ENCODE measurements at regions not wholly inside any gene's neighbourhood (a gene's known extent, or its start where the extent isn't known, plus 50 kb on each side); places are given as distances from the start of the nearest gene placed in this dataset.

- no peak for TF ChIP-seq CTCF (IDR thresholded peaks at IDR 0.05)
- no peak for TF ChIP-seq POLR2A (IDR thresholded peaks at IDR 0.05)
- Histone ChIP-seq H3K4me1 (no peaks in the 10 kb centered on the region), H3K4me3 (no peak overlapping the region), H3K27me3 (no peaks in the 10 kb centered on the region), H3K9me3 (no peaks in the 10 kb centered on the region), H3K27ac (no peak overlapping the region), H3K36me3 (no peaks in the 10 kb centered on the region)
- no peak for DNase-seq
Observed at GRCh38 chr6:112501705-112502104, 154.6 kb downstream of the RFPL4B start.

- Histone ChIP-seq H3K27me3 (no peaks in the 10 kb centered on the region), H3K36me3 (no peaks in the 10 kb centered on the region), H3K4me3 (no peak overlapping the region), H3K9me3 (no peaks in the 10 kb centered on the region), H3K27ac (no peak overlapping the region), H3K4me1 (no peaks in the 10 kb centered on the region)
- DNase-seq = no peak
- TF ChIP-seq POLR2A (IDR thresholded peaks at IDR 0.05) (no peak), CTCF (IDR thresholded peaks at IDR 0.05) (no peak)
Observed at GRCh38 chr6:112502351-112503090, 155.4 kb downstream of the RFPL4B start.

DNA sequence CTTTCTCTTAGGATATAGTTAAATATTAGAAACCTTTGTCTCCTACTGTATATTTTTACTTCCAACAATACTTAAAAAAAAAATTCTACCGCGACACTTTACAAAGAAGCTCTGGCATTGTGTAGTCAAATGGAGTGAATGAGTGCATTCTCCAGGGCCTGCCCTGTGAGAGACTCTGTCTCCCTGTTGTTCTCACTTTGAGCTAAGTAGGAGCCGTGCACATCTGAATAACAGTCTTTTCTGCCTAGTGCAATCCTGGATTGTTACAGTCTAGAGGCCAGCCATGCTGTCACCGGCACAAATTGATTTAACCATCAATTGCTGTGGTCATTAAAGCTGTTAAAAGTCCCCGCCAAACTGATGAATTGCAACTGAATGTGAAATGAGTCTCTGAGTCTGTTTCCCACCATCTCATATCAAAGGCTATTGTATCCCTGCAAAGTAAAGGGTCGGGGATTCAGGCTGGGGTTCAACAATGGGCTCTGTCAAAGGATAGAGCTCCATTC is 156.0 kb downstream of the RFPL4B start:
- TF ChIP-seq POLR2A (IDR thresholded peaks at IDR 0.05) = no peak
- no peaks in the 10 kb centered on the region for H3K9me3 ChIP-seq
- no peaks in the 10 kb centered on the region for H3K27me3 ChIP-seq
- H3K4me3 ChIP-seq = no peak overlapping the region
- DNase-seq = no peak
- H3K4me1 ChIP-seq = no peaks in the 10 kb centered on the region
- H3K27ac ChIP-seq = no peak overlapping the region
- no peaks in the 10 kb centered on the region for H3K36me3 ChIP-seq

- H3K4me1 ChIP-seq = no peaks in the 10 kb centered on the region
- H3K27ac ChIP-seq = no peak overlapping the region
- no peaks in the 10 kb centered on the region for H3K36me3 ChIP-seq
- no peak for TF ChIP-seq POLR2A (IDR thresholded peaks at IDR 0.05)
- no peak for TF ChIP-seq CTCF (IDR thresholded peaks at IDR 0.05)
- H3K4me3 ChIP-seq = no peak overlapping the region
- no peaks in the 10 kb centered on the region for H3K9me3 ChIP-seq
- H3K27me3 ChIP-seq = no peaks in the 10 kb centered on the region
- DNase-seq = no peak
Observed at GRCh38 chr6:112504621-112505020, 157.5 kb downstream of the RFPL4B start.

DNA sequence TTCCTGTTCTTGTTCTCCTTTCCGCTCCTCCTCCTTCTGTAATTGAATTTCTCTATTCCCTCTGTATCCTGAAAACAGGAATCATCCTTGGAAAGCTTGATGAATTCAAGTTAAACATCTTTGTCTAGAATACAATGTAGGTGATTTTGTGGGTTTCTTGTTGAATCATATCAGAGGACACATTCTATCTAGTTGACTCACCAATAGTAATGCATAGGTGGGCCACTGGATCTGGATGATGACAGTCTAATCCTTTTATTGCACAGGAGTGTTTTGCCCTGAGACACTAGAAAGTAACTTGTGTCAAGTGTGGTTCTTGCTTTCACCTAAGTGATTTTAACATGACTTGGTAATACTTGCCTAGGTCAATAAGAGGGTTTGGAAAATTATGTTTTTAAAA is 164.3 kb downstream of the RFPL4B start:
- no peaks in the 10 kb centered on the region for H3K4me1 ChIP-seq
- DNase-seq = no peak
- H3K27ac ChIP-seq = no peak overlapping the region
- TF ChIP-seq CTCF (IDR thresholded peaks at IDR 0.05) = no peak
- no peak for TF ChIP-seq POLR2A (IDR thresholded peaks at IDR 0.05)
- H3K4me3 ChIP-seq = no peak overlapping the region
- no peaks in the 10 kb centered on the region for H3K36me3 ChIP-seq
- no peaks in the 10 kb centered on the region for H3K27me3 ChIP-seq
- no peaks in the 10 kb centered on the region for H3K9me3 ChIP-seq

DNA sequence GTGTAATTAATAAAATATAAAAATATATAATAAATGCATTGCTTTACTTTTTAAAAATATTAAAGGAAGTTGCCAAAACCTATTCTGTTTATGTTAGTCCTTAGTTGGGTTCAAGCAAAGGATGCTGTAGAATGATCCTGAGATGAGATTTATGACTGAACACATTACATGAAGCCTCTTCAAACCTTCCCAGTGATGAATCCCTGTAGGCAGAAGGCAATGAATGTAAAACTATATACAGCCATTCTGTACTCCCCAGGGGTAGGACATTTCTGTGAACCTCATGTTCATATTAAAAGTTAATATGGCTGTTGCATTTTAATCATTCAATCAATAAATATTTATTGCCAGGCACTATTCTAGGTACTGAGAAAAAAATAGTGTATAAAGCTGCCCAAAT is 166.0 kb downstream of the RFPL4B start:
- Histone ChIP-seq H3K27me3 (no peaks in the 10 kb centered on the region), H3K4me3 (no peak overlapping the region), H3K27ac (no peak overlapping the region), H3K9me3 (no peaks in the 10 kb centered on the region), H3K36me3 (no peaks in the 10 kb centered on the region), H3K4me1 (no peaks in the 10 kb centered on the region)
- no peak for DNase-seq
- TF ChIP-seq POLR2A (IDR thresholded peaks at IDR 0.05) (no peak), CTCF (IDR thresholded peaks at IDR 0.05) (no peak)
